Cerebellar cortex (tissue), 1 donor: ENCODE measurements at regions not wholly inside any gene's neighbourhood (a gene's known extent, or its start where the extent isn't known, plus 50 kb on each side); places are given as distances from the start of the nearest gene placed in this dataset.

Experiments
- DNase-seq: peaks from one replicate; pipeline ENCODE4 v3.0.0-alpha.2; 2015; ENCODE audit warnings: low spot score

- no peak for DNase-seq
Measured at GRCh38 chr1:82948386-82948785, 1050.5 kb downstream of the TTLL7 start.

GRCh38 chr1:82947278-82947677 is 1051.7 kb downstream of the TTLL7 start:
- DNase-seq, result no peak

- no peak for DNase-seq
Measured at GRCh38 chr1:82946096-82946605, 1052.8 kb downstream of the TTLL7 start.

- no peak for DNase-seq
Measured at GRCh38 chr1:82944822-82945221, 1054.1 kb downstream of the TTLL7 start.

- DNase-seq, result peak; percentile 15
Measured at GRCh38 chr1:82934074-82934473, 1064.9 kb downstream of the TTLL7 start.

GRCh38 chr1:82932727-82933126 is 1066.2 kb downstream of the TTLL7 start:
- no peak for DNase-seq

GRCh38 chr1:82932207-82932606 is 1066.7 kb downstream of the TTLL7 start:
- no peak for DNase-seq

GRCh38 chr1:82931006-82931405 is 1067.9 kb downstream of the TTLL7 start:
- no peak for DNase-seq

GRCh38 chr1:82927753-82928152 is 1071.2 kb downstream of the TTLL7 start:
- no peak for DNase-seq

- DNase-seq, result no peak
Measured at GRCh38 chr1:82924666-82925065, 1074.3 kb downstream of the TTLL7 start.

- no peak for DNase-seq
Measured at GRCh38 chr1:82923931-82924330, 1075.0 kb downstream of the TTLL7 start.

GRCh38 chr1:82921759-82922158 is 1077.2 kb downstream of the TTLL7 start:
- no peak for DNase-seq

- no peak for DNase-seq
Measured at GRCh38 chr1:82920418-82921248, 1078.3 kb downstream of the TTLL7 start.

GRCh38 chr1:82919837-82920236 is 1079.1 kb downstream of the TTLL7 start:
- DNase-seq, result peak; percentile 38

- no peak for DNase-seq
Measured at GRCh38 chr1:82907313-82907712, 1091.6 kb downstream of the TTLL7 start.

GRCh38 chr1:82903626-82904025 is 1095.3 kb downstream of the TTLL7 start:
- no peak for DNase-seq

- DNase-seq, result no peak
Measured at GRCh38 chr1:82901561-82901960, 1097.4 kb downstream of the TTLL7 start.

GRCh38 chr1:82901118-82901517 is 1097.8 kb downstream of the TTLL7 start:
- no peak for DNase-seq

- DNase-seq, result no peak
Measured at GRCh38 chr1:82899017-82899416, 1098.3 kb downstream of the ADGRL2 start.

GRCh38 chr1:82897549-82897948 is 1096.8 kb downstream of the ADGRL2 start:
- no peak for DNase-seq

GRCh38 chr1:82896036-82896435 is 1095.3 kb downstream of the ADGRL2 start:
- no peak for DNase-seq

GRCh38 chr1:82894635-82895034 is 1093.9 kb downstream of the ADGRL2 start:
- peak; percentile 89 for DNase-seq

GRCh38 chr1:82893712-82894470 is 1093.2 kb downstream of the ADGRL2 start:
- DNase-seq, result peak; percentile 22
